H9 (cell line): ENCODE measurements at regions not wholly inside any gene's neighbourhood (a gene's known extent, or its start where the extent isn't known, plus 50 kb on each side); places are given as distances from the start of the nearest gene placed in this dataset.

Experiments used
- DNase-seq: peaks from one replicate; pipeline ENCODE4 v3.0.0-alpha.2; 2017
- H2AFZ ChIP-seq: one replicate; pipeline ENCODE4 v1.6.1; 2013; ENCODE audit warnings: mild to moderate bottlenecking, low read length, control low read depth, moderate library complexity
- H2AK5ac ChIP-seq: 2 replicates; pipeline ENCODE4 v1.6.1; 2013; ENCODE audit warnings: low read length, control low read depth, mixed read lengths; ENCODE audit not compliant: insufficient read length
- H2BK120ac ChIP-seq: one replicate; pipeline ENCODE4 v1.6.1; 2013; ENCODE audit warnings: low read depth, mild to moderate bottlenecking, low read length, control low read depth, inconsistent platforms; ENCODE audit not compliant: poor library complexity, severe bottlenecking
- H2BK12ac ChIP-seq: 2 replicates; pipeline ENCODE4 v1.6.1; 2013; ENCODE audit warnings: low read length, control low read depth, mixed read lengths, low read depth; ENCODE audit not compliant: insufficient read length
- H2BK15ac ChIP-seq: 2 replicates; pipeline ENCODE4 v1.6.1; 2013; ENCODE audit warnings: low read depth, low read length, control low read depth
- H2BK20ac ChIP-seq: one replicate; pipeline ENCODE4 v1.6.1; 2013; ENCODE audit warnings: low read depth, mild to moderate bottlenecking, low read length, control low read depth, inconsistent platforms; ENCODE audit not compliant: poor library complexity, severe bottlenecking
- H2BK5ac ChIP-seq: 2 replicates; pipeline ENCODE4 v1.6.1; 2013; ENCODE audit warnings: low read length, control low read depth, mixed read lengths; ENCODE audit not compliant: insufficient read length
- H3K14ac ChIP-seq: 2 replicates; pipeline ENCODE4 v1.6.1; 2013; ENCODE audit warnings: low read length, control low read depth; ENCODE audit not compliant: insufficient read depth
- H3K18ac ChIP-seq: 2 replicates; pipeline ENCODE4 v1.6.1; 2013; ENCODE audit warnings: low read depth, mild to moderate bottlenecking, mixed read lengths, low read length, control low read depth; ENCODE audit not compliant: insufficient read length
- H3K23ac ChIP-seq: 2 replicates; pipeline ENCODE4 v1.6.1; 2013; ENCODE audit warnings: low read length, control low read depth, mixed read lengths, low read depth; ENCODE audit not compliant: insufficient read length
- H3K23me2 ChIP-seq: 2 replicates; pipeline ENCODE4 v1.6.1; 2013; ENCODE audit warnings: low read depth, mild to moderate bottlenecking, mixed read lengths, low read length, control low read depth; ENCODE audit not compliant: insufficient read length, poor library complexity, severe bottlenecking
- H3K27ac ChIP-seq: 2 replicates; pipeline ENCODE4 v1.5.1; 2013; ENCODE audit warnings: low read length, control low read depth, mixed read lengths, low read depth; ENCODE audit not compliant: insufficient read length
- H3K27me3 ChIP-seq: 2 replicates; pipeline ENCODE4 v1.6.1; 2013; ENCODE audit warnings: low read length, control low read depth, inconsistent platforms; ENCODE audit not compliant: insufficient read depth
- H3K4ac ChIP-seq: 2 replicates; pipeline ENCODE4 v1.6.1; 2013; ENCODE audit warnings: low read depth, mild to moderate bottlenecking, control low read depth, inconsistent platforms, low read length, moderate library complexity
- H3K4me1 ChIP-seq: 2 replicates; pipeline ENCODE4 v1.6.1; 2013; ENCODE audit warnings: low read length, control low read depth, inconsistent platforms; ENCODE audit not compliant: insufficient read depth
- H3K4me2 ChIP-seq: 2 replicates; pipeline ENCODE4 v1.6.1; 2013; ENCODE audit warnings: low read length, control low read depth, mixed read lengths; ENCODE audit not compliant: insufficient read length, insufficient read depth
- H3K56ac ChIP-seq: 2 replicates; pipeline ENCODE4 v1.6.1; 2013; ENCODE audit warnings: low read depth, mild to moderate bottlenecking, mixed read lengths, low read length, control low read depth; ENCODE audit not compliant: insufficient read length
- H3K79me1 ChIP-seq: 2 replicates; pipeline ENCODE4 v1.6.1; 2013; ENCODE audit warnings: low read depth, mild to moderate bottlenecking, moderate library complexity, low read length, control low read depth, inconsistent platforms; ENCODE audit not compliant: insufficient read depth, poor library complexity, severe bottlenecking
- H3K79me2 ChIP-seq: 2 replicates; pipeline ENCODE4 v1.6.1; 2013; ENCODE audit warnings: low read length, control low read depth, inconsistent platforms; ENCODE audit not compliant: insufficient read depth
- H3K9ac ChIP-seq: 2 replicates; pipeline ENCODE4 v1.6.1; 2013; ENCODE audit warnings: low read length, control low read depth, mixed read lengths; ENCODE audit not compliant: insufficient read length; ENCODE audit errors: extremely low read depth
- H3K9me3 ChIP-seq: one replicate; pipeline ENCODE4 v1.6.1; 2013; ENCODE audit warnings: low read depth, low read length, inconsistent platforms; ENCODE audit not compliant: control insufficient read depth
- H3T11ph ChIP-seq: one replicate; pipeline ENCODE4 v1.6.1; 2013; ENCODE audit warnings: mild to moderate bottlenecking, low read length, control low read depth, inconsistent platforms
- H4K20me1 ChIP-seq: one replicate; pipeline ENCODE4 v1.6.1; 2013; ENCODE audit not compliant: control insufficient read depth, insufficient read length, insufficient read depth
- H4K5ac ChIP-seq: 2 replicates; pipeline ENCODE4 v1.6.1; 2013; ENCODE audit warnings: low read depth, mild to moderate bottlenecking, mixed read lengths, low read length, control low read depth; ENCODE audit not compliant: insufficient read length
- H4K8ac ChIP-seq: replicated peaks from 2 replicates; pipeline ENCODE4 v1.6.1; 2013; ENCODE audit warnings: low read length, control low read depth, mixed read lengths, low read depth; ENCODE audit not compliant: insufficient read length
- H4K91ac ChIP-seq: 2 replicates; pipeline ENCODE4 v1.6.1; 2013; ENCODE audit warnings: low read depth, mild to moderate bottlenecking, moderate library complexity, mixed read lengths, low read length, control low read depth; ENCODE audit not compliant: insufficient read length
- H3K27ac Mint-ChIP-seq, 3 experiments: 2 replicates in 2 of 3; 3 replicates in 1 of 3; pipeline ENCODE4 v1.8.0; 2020 to 2021; ENCODE audit warnings: mixed read lengths in 3 of 3, mild to moderate bottlenecking in 1 of 3, moderate library complexity in 1 of 3
- H3K27me3 Mint-ChIP-seq: 2 replicates; pipeline ENCODE4 v1.8.0; 2021; ENCODE audit warnings: low read depth, mild to moderate bottlenecking, moderate library complexity, mixed read lengths
- H3K36me3 Mint-ChIP-seq, 3 experiments: 2 replicates in 2 of 3; 3 replicates in 1 of 3; pipeline ENCODE4 v1.8.0; 2020 to 2021; ENCODE audit warnings: low read depth in 3 of 3, mixed read lengths in 3 of 3; ENCODE audit not compliant: insufficient read depth in 1 of 3
- H3K4me1 Mint-ChIP-seq, 2 experiments: 2 replicates each; pipeline ENCODE4 v1.8.0; 2020; ENCODE audit warnings: mixed read lengths in 2 of 2
- H3K4me3 Mint-ChIP-seq, 2 experiments: 2 replicates in 1 of 2; 3 replicates in 1 of 2; pipeline ENCODE4 v1.8.0; 2020 to 2021; ENCODE audit warnings: mild to moderate bottlenecking in 2 of 2, mixed read lengths in 2 of 2, moderate library complexity in 1 of 2
- H3K9me3 Mint-ChIP-seq, 2 experiments: 2 replicates in 1 of 2; 3 replicates in 1 of 2; pipeline ENCODE4 v1.8.0; 2020; ENCODE audit warnings: mild to moderate bottlenecking in 2 of 2, mixed read lengths in 2 of 2, moderate library complexity in 1 of 2
- WGBS: extraction: QIAGEN DNeasy Blood & Tissue Kit; methylation state at CpG from one replicate; pipeline ENCODE4 v1.1.7; 2013; ENCODE audit warnings: missing lambda C conversion rate, low lambda C conversion rate, mixed read lengths; ENCODE audit not compliant: insufficient read length; ENCODE audit errors: extremely low coverage; 5-methylcytosine and 5-hydroxymethylcytosine counted together
- TF ChIP-seq, protein P1 (sequence below): fragments of 200-600 bp; sonication (generic); conservative IDR thresholded peaks from 3 replicates; pipeline ENCODE4 v1.8.0; 2021; ENCODE audit warnings: antibody characterized with exemption, mild to moderate bottlenecking

GRCh38 chr2:59947917-59948541 is 605.4 kb downstream of the BCL11A start:
- WGBS = no CpG with 5 or more reads among the region's 10 CpGs
- no peak overlapping the region for H2BK5ac ChIP-seq

More at GRCh38 chr2:59947917-59948541, 605.4 kb downstream of the BCL11A start:
- no peak overlapping the region for H2BK120ac ChIP-seq
- Mint-ChIP-seq H3K27me3 (peaks cover 4% of the 10 kb centered on the region), H3K4me3 (no peak overlapping the region), H3K36me3 (no peaks in the 10 kb centered on the region), H3K4me1 (no peaks in the 10 kb centered on the region), H3K27ac (no peak overlapping the region), H3K9me3 (no peaks in the 10 kb centered on the region)
- no peak overlapping the region for H4K8ac ChIP-seq
- no peak overlapping the region for H2BK20ac ChIP-seq
- H3K4me1 ChIP-seq = no peaks in the 10 kb centered on the region; the same call in 1 of the 2 replicates
- H4K5ac ChIP-seq = no peak overlapping the region
- no peak overlapping the region for H3K27ac ChIP-seq
- H3K23me2 ChIP-seq = no peaks in the 10 kb centered on the region
- no peaks in the 10 kb centered on the region for H3K79me1 ChIP-seq
- no peaks in the 10 kb centered on the region for H4K20me1 ChIP-seq
- no peak overlapping the region for H2BK15ac ChIP-seq
- no peak overlapping the region for H2AK5ac ChIP-seq
- no peaks in the 10 kb centered on the region for H3K9me3 ChIP-seq
- H3K23ac ChIP-seq = no peak overlapping the region
- no peak for DNase-seq
- H3K4me2 ChIP-seq = no peak overlapping the region
- no peak overlapping the region for H4K91ac ChIP-seq
- no peak overlapping the region for H2BK12ac ChIP-seq
- no peak overlapping the region for H3K14ac ChIP-seq
- H3K4ac ChIP-seq = no peak overlapping the region
- no peak overlapping the region for H2AFZ ChIP-seq
- no peak overlapping the region for H3K18ac ChIP-seq
- TF ChIP-seq, protein P1, sequence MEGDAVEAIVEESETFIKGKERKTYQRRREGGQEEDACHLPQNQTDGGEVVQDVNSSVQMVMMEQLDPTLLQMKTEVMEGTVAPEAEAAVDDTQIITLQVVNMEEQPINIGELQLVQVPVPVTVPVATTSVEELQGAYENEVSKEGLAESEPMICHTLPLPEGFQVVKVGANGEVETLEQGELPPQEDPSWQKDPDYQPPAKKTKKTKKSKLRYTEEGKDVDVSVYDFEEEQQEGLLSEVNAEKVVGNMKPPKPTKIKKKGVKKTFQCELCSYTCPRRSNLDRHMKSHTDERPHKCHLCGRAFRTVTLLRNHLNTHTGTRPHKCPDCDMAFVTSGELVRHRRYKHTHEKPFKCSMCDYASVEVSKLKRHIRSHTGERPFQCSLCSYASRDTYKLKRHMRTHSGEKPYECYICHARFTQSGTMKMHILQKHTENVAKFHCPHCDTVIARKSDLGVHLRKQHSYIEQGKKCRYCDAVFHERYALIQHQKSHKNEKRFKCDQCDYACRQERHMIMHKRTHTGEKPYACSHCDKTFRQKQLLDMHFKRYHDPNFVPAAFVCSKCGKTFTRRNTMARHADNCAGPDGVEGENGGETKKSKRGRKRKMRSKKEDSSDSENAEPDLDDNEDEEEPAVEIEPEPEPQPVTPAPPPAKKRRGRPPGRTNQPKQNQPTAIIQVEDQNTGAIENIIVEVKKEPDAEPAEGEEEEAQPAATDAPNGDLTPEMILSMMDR = no peak
- no peak overlapping the region for H3T11ph ChIP-seq
- H3K56ac ChIP-seq = no peak overlapping the region
- no peaks in the 10 kb centered on the region for H3K79me2 ChIP-seq
- no peaks in the 10 kb centered on the region for H3K27me3 ChIP-seq
- H3K9ac ChIP-seq = no peak overlapping the region
